Colonic mucosa (tissue), 4 donors: ENCODE measurements at regions not wholly inside any gene's neighbourhood (a gene's known extent, or its start where the extent isn't known, plus 50 kb on each side); places are given as distances from the start of the nearest gene placed in this dataset.

Experiments used
- DNase-seq: peaks from one replicate; pipeline ENCODE4 v3.0.0-alpha.2; 2020
- H3K27ac ChIP-seq: fragments of 200-600 bp; one replicate; pipeline ENCODE4 v1.8.0; 2021
- H3K27me3 ChIP-seq: fragments of 200-600 bp; one replicate; pipeline ENCODE4 v1.8.0; 2021
- H3K36me3 ChIP-seq: fragments of 200-600 bp; one replicate; pipeline ENCODE4 v1.8.0; 2021
- H3K4me1 ChIP-seq: fragments of 200-600 bp; one replicate; pipeline ENCODE4 v1.8.0; 2021; ENCODE audit warnings: mild to moderate bottlenecking
- H3K4me3 ChIP-seq: fragments of 200-600 bp; one replicate; pipeline ENCODE4 v1.8.0; 2021
- H3K9ac ChIP-seq, 2 donors: one replicate each; pipeline ENCODE4 v1.7.0; 2013; ENCODE audit warnings: control low read depth in 2 of 2, low read depth in 2 of 2, low read length in 2 of 2
- H3K9me3 ChIP-seq: fragments of 200-600 bp; one replicate; pipeline ENCODE4 v1.8.0; 2021
- CTCF ChIP-seq: fragments of 200-600 bp; IDR thresholded peaks from one replicate; pipeline ENCODE4 v1.8.0; 2022; ENCODE audit warnings: antibody characterized with exemption, mild to moderate bottlenecking
- intact Hi-C: fragments of 100-400 bp; cut with DNase I; formaldehyde crosslinking; loops from one replicate; pipeline ENCODE4 v1.14.1; 2022
- donor health status: healthy.
- donor health status: DM: no; HTN: no; CAD: no.
- donor health status: DM: no; HTN: no; CAD: no.

GRCh38 chr20:60108397-60108796 is 150.2 kb downstream of the CDH26 start:
- intact Hi-C loops, result no loop called here
- Histone ChIP-seq H3K4me3 (no peak overlapping the region), H3K9ac (no peak overlapping the region), H3K9me3 (no peaks in the 10 kb centered on the region), H3K36me3 (no peaks in the 10 kb centered on the region), H3K27ac (no peak overlapping the region), H3K4me1 (no peaks in the 10 kb centered on the region), H3K27me3 (no peaks in the 10 kb centered on the region)
- no peak for TF ChIP-seq CTCF
- no peak for DNase-seq

- Histone ChIP-seq H3K9ac (no peak overlapping the region), H3K4me3 (no peak overlapping the region), H3K36me3 (no peaks in the 10 kb centered on the region), H3K27me3 (no peaks in the 10 kb centered on the region), H3K4me1 (no peaks in the 10 kb centered on the region), H3K27ac (no peak overlapping the region), H3K9me3 (no peaks in the 10 kb centered on the region)
- DNase-seq, result no peak
- no peak for TF ChIP-seq CTCF
- intact Hi-C loops, result no loop called here
Measured at GRCh38 chr20:60113024-60113724, 155.0 kb downstream of the CDH26 start.

- intact Hi-C loops, result no loop called here
Measured at GRCh38 chr20:60113771-60114170, 155.5 kb downstream of the CDH26 start.

GRCh38 chr20:60115451-60115850 is 157.2 kb downstream of the CDH26 start:
- H3K9me3 ChIP-seq, result no peaks in the 10 kb centered on the region
- TF ChIP-seq CTCF, result no peak
- no peaks in the 10 kb centered on the region for H3K4me1 ChIP-seq
- DNase-seq, result no peak
- H3K36me3 ChIP-seq, result no peaks in the 10 kb centered on the region
- no peak overlapping the region for H3K27ac ChIP-seq
- H3K27me3 ChIP-seq, result no peaks in the 10 kb centered on the region
- intact Hi-C loops, result no loop called here
- no peak overlapping the region for H3K4me3 ChIP-seq
- H3K9ac ChIP-seq, result no peak overlapping the region

More at GRCh38 chr20:60113771-60114170, 155.5 kb downstream of the CDH26 start:
- Histone ChIP-seq H3K9me3 (no peaks in the 10 kb centered on the region), H3K36me3 (no peaks in the 10 kb centered on the region), H3K27ac (no peak overlapping the region), H3K4me1 (no peaks in the 10 kb centered on the region), H3K9ac (no peak overlapping the region), H3K4me3 (no peak overlapping the region), H3K27me3 (no peaks in the 10 kb centered on the region)
- no peak for DNase-seq
- TF ChIP-seq CTCF, result no peak

GRCh38 chr20:60116128-60116909 is 158.1 kb downstream of the CDH26 start:
- Histone ChIP-seq H3K9ac (no peak overlapping the region), H3K9me3 (no peaks in the 10 kb centered on the region), H3K27ac (no peak overlapping the region), H3K27me3 (no peaks in the 10 kb centered on the region), H3K4me1 (no peaks in the 10 kb centered on the region), H3K36me3 (no peaks in the 10 kb centered on the region), H3K4me3 (no peak overlapping the region)
- DNase-seq, result no peak
- intact Hi-C loops, result no loop called here
- no peak for TF ChIP-seq CTCF
